Activated CD8-positive, alpha-beta memory T cell treated with anti-CD3 and anti-CD28 coated beads, Interleukin-2, amount 50 U/mL, for 1 hour (primary cell): ENCODE measurements at regions not wholly inside any gene's neighbourhood (a gene's known extent, or its start where the extent isn't known, plus 50 kb on each side); places are given as distances from the start of the nearest gene placed in this dataset.

ENCODE experiments used
- DNase-seq: peaks from one replicate; pipeline ENCODE4 v3.0.0-alpha.2; 2020; ENCODE audit errors: extremely low read depth

DNA sequence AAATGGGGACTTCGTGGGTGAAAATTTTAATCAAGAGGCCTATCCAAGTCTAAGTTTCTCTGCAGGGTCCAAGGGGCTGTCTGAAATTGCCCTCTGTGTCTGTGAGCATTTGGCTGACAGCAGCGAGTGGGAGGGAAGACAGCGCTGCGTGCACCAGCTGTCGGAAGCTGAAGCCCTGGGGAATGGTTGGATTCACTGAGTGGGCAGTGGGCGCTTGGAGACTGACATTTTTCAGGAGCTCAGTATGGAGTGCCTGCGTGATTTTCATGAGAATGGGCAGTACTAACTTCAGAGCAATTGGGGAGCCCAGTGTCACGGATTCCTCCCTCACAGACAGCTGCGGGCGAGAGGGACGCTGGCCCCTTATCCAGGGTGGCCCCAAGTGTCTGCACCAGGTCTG, 388.8 kb upstream of the B3GAT1 start:
- DNase-seq: no peak

GRCh38 chr11:134800130-134800529, 388.1 kb upstream of the B3GAT1 start:
- DNase-seq: no peak

DNA sequence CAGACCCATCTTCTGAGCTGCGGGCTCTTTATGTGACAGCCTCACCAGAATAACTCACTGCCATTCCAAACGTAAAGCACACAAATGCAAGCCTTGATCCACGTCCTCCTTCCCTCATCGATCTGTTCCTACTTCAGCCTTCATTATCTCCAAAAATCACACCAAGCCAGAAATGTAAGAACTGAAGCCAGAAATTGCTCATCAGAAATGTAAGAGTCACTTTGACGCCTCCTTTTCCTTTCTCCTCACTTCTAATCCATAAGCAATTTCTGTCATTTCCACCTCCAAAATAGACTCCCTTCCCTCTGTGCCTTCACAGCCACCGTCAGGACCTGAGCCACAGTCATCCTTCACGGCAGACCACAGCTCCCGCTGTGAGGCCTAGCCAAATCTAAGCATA, 387.3 kb upstream of the B3GAT1 start:
- DNase-seq: no peak

- DNase-seq: no peak
Measured at GRCh38 chr11:134797411-134798089, 385.5 kb upstream of the B3GAT1 start.

DNA sequence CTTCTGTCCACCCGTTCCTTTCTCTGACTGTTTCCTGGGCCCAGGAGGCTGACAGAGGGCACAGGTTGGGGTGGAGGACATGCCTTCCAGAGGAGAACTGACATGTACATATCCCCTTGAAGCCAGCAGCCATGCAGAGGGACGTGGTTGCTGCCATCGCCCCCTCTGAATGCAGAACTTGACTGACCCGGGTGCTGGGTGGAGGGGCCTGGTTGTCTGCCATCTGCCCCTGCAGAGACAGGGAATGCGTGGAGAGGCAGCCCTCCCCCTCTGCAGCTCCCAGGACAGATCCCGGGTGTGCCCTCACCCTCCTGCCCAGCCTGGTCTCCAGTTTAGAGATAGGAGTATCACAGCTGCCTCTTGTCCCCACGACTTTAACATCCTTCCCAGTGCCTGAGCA, 383.0 kb upstream of the B3GAT1 start:
- DNase-seq: no peak

DNA sequence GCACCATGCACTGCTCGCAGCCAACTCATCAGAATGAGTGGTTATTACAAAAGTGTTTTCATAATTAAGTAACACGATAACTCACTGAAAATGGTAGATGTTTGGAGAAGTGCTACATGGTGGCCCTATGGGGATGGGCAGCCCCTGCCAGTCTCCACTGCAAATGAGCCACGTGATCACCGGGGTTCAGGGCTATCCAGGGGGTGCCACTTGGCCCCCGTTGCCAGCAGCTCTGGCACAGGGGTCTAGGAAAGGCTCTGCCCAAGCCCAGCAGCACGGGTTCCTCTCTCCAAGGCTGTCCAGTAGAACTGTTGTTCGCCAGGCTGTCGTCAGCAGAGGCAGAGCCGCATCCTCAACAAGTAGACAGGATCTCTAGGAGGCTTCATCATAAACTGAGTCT, 382.1 kb upstream of the B3GAT1 start:
- no peak for DNase-seq

DNA sequence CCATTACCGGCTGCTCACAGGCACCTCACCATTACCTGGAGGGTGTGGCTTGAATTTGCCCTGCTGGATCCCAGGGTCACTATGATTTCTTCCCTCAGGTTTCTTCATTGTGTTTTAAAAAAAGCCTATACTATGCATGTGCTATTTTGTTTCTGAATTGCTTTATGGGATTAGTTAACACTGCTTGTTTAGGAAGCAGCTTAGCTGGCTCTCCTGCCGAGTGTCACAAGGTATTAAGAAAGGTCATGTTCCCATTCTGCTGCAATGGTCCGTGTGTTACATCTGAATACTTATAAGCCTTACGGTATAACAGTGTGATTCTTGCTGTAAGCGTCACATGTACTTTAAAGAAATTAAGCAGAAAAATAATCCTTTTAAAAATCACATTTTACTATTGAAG, 380.6 kb upstream of the B3GAT1 start:
- no peak for DNase-seq

DNA sequence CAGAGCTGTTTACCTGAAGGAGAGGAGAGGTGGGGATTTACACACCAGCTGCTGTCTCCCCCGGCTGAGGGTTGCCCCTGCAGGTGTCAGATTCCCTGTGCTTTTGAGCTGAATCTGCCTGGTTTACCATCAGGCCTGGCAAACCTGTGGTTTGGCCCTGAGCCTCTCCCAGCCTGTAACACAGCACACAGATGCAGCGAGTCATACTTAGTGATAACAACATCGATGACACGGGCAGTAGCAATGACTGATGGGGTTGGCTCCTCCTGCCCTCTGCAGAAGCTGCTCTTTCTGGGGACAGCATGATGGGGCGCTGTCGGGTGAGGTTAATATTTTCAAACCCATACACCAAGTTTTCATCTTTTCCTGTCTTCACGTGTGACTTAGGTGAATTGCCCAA, 380.0 kb upstream of the B3GAT1 start:
- DNase-seq: no peak

DNA sequence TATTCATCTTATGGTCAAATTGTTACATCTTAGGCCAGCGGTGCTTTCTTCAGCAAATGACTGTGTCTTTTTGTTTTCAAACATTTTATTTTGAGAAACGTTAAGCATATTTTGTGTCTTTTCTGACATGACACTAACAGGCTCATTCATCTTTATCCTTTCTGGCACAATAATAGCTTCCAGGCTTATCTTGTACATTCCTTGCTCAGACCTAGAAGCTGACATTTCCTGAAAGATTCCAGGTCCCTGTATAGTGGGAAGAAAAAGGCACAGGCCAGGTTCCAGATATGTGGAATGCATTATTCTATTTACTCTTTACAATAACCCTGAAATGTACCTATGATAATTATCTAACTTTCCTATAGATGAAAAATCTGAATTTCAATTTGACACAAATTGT, 379.1 kb upstream of the B3GAT1 start:
- no peak for DNase-seq

DNA sequence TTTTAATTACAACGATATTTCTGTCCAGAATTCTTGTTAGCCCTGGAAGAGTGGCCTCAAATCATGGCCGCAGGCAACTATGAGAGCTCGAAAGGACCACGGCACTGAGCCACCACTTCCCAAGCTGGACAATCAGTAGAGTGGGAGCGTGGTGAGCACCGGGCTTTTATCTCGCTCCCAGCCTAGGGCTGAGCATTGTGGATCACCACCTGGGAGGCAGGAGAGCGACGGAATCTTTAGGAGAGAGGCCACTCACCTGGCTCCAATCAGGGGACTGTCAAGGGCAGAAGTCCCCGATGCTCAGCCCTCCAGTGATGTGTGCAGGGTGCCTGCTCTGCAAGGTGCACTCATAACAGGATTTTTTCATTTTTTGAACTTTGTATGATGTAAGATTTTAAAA, 377.1 kb upstream of the B3GAT1 start:
- no peak for DNase-seq

DNA sequence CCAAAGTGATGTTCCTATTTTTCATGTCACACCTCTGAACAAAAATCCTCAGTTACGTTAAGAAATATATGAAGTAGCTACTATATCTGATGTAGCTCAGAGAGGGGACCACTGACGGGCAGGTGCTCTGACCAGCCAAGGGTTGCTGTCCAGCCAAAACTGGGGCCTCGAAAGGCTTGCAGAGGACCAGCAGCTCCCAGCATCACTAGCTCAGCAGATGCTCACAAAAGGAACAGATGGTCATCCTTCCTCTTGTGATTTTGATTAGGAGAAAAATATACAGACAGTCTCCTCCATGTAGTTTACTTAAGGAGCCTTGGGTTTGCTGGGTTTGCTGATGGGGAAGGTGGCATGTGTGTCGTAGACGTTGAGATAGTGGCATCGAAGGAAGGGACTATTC, 374.6 kb upstream of the B3GAT1 start:
- DNase-seq: no peak

GRCh38 chr11:134785660-134786284, 373.7 kb upstream of the B3GAT1 start:
- DNase-seq: no peak

GRCh38 chr11:134785059-134785458, 373.0 kb upstream of the B3GAT1 start:
- no peak for DNase-seq

DNA sequence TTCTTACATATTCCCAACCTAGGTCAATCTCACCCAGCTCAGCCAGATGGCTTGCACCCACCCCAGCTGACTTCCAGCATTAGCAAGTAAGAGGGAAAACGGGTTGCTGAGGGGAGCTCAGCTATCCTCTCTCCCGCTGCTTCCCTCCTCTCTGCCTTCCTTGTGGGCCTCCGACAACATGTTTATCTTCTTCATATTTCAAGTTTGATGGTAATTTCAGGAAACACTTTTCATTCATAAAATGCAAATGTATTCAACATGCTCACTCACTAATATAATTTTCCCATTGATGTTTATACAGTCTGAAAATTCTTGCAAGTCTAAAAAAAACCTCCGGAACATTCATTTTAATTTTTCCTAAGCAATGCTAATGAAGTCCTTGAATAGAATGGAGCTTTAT, 372.5 kb upstream of the B3GAT1 start:
- DNase-seq: no peak

GRCh38 chr11:134784046-134784445, 372.0 kb upstream of the B3GAT1 start:
- no peak for DNase-seq

- no peak for DNase-seq
Measured at GRCh38 chr11:134783234-134783633, 371.2 kb upstream of the B3GAT1 start.

DNA sequence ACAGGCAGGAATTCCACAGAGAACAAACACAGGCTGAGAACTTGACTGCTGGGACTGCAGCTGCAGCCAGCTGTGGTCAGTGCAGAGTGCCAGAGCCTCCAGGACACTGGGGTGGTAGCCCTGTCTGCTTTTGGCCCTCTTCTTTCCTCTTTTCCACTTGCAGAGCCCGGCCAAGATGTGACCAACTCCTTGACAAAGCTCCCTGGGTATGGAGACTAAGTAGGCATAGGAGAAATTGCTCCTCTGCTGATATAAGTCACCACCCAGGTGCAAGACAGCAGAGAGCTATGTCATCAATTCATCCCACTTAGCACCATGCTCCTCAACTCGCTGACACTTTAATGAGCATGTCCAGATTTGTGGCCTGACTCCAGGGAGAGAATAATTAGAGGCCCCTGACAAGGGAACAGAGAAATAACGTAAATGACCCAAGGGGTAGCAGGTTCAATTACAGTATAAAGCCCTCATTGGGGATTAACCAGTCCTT, 369.4 kb upstream of the B3GAT1 start:
- no peak for DNase-seq

GRCh38 chr11:134780486-134781147, 368.6 kb upstream of the B3GAT1 start:
- no peak for DNase-seq

GRCh38 chr11:134779179-134779578, 367.1 kb upstream of the B3GAT1 start:
- no peak for DNase-seq

- DNase-seq: no peak
Measured at GRCh38 chr11:134768463-134768862, 356.4 kb upstream of the B3GAT1 start.

DNA sequence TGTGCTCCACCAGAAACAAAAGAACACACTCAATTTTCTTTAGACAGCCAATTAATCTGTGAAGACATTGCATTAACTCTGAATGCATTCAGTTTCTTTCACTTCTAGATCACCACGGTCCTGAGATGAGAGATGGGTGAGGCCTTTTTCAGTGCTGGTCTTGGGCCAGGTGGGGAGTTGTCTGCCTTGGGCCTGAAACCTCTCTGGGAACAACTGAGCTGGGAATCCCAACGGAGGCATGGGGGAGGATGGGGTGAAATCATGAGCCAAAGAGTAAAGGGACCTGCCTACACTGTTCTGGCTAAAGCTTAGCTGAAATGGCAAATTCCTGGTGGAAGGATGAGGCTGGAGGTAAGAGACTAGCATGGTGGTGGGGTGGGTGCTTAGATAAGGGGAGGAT, 353.5 kb upstream of the B3GAT1 start:
- DNase-seq: no peak

DNA sequence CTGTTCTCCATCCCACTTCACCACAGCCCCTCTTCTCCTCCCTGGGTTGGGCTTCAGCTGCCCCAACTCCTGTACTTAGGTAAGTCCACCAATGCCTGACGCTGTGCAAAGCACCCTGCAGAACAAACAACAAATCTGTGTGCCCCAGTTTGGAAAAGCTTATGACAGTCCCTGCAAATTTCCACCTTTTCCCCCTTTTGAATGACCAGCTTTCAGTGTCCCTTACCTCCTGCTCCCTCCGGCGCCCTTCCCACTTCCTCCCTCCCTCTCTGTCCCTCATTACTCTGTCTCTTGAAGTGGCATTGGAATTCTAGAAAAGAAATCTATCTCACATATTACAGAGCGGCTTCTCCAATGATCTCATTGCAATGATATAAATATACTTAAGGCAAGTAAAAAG, 352.9 kb upstream of the B3GAT1 start:
- no peak for DNase-seq

DNA sequence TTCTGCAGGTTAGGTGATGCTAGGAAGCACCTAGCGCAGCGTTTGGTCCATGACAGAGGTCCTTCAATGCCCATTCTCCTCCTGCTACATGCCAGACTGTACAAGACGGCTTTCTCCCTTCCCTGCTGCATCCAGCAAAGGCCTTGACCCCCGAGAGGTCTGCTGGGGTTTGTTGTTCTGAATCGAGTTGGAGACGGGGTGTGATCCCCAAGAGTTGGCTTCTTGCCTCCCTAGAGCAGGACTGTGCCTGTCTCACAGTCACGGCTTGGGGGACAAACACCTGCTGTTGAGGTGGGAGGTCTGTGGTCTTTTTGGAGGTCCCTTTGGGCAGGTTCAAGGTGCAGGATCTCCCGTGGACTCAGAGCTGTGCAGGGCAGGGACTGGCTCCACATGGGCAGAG, 352.3 kb upstream of the B3GAT1 start:
- DNase-seq: no peak
